ENCODE measurements at regions not wholly inside any gene's neighbourhood (a gene's known extent, or its start where the extent isn't known, plus 50 kb on each side); places are given as distances from the start of the nearest gene placed in this dataset.

DNA sequence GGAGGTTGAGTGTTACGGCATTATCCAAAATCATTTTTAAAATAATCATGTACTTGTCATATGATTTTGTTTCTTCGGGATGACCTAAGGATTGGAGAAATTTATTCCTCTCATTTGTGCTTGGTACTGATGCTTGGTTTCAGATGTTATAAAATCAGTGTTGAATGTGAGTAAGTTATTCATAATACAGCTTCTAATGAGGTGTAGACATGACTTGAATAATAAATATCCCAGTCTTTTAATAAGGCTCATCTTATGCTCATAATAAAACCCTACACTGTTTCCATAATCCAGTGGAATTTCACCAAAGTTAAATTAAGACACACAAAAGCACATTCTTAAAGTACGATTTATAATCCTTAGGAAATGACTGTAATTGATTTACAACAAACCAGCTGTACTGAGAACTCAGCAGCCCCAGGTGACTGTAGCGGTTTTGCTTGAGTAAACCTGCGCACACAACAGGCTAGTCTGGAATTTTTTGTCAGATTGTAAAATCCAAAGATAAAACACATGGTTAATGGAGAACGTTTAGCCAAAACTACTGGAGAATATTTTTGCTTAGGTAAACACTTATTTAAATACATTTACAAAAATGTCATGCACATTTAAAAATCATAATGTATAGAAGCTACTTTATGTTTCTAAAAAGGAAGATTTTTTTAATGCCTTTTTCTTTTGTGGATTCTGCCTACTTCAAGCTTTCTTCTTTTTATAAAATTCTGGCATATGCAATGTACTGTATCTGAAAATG is 609.8 kb upstream of the GRAMD2B start:
- DNase-seq = no peak
- Histone ChIP-seq H3K4me1 (no peaks in the 10 kb centered on the region), H3K4me3 (no peak overlapping the region), H3K36me3 (no peaks in the 10 kb centered on the region), H3K9me3 (replicated peaks) (no peaks in the 10 kb centered on the region), H3K27me3 (ENCODE audit: low read depth) (no peaks in the 10 kb centered on the region), H3K27ac (replicated peaks) (no peak overlapping the region)
- TF ChIP-seq, protein P1, sequence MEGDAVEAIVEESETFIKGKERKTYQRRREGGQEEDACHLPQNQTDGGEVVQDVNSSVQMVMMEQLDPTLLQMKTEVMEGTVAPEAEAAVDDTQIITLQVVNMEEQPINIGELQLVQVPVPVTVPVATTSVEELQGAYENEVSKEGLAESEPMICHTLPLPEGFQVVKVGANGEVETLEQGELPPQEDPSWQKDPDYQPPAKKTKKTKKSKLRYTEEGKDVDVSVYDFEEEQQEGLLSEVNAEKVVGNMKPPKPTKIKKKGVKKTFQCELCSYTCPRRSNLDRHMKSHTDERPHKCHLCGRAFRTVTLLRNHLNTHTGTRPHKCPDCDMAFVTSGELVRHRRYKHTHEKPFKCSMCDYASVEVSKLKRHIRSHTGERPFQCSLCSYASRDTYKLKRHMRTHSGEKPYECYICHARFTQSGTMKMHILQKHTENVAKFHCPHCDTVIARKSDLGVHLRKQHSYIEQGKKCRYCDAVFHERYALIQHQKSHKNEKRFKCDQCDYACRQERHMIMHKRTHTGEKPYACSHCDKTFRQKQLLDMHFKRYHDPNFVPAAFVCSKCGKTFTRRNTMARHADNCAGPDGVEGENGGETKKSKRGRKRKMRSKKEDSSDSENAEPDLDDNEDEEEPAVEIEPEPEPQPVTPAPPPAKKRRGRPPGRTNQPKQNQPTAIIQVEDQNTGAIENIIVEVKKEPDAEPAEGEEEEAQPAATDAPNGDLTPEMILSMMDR (IDR thresholded peaks at IDR 0.05; ENCODE audit: borderline replicate concordance) = no peak
- intact Hi-C loops (cut with micrococcal nuclease) = no loop called here

GRCh38 chr5:125814119-125814518 is 609.1 kb upstream of the GRAMD2B start:
- Histone ChIP-seq H3K27me3 (ENCODE audit: low read depth) (no peaks in the 10 kb centered on the region), H3K4me1 (no peaks in the 10 kb centered on the region), H3K9me3 (replicated peaks) (no peaks in the 10 kb centered on the region), H3K4me3 (no peak overlapping the region), H3K27ac (replicated peaks) (no peak overlapping the region), H3K36me3 (no peaks in the 10 kb centered on the region)
- intact Hi-C loops (cut with micrococcal nuclease) = no loop called here
- DNase-seq = no peak
- TF ChIP-seq, protein P1 (IDR thresholded peaks at IDR 0.05; ENCODE audit: borderline replicate concordance) = no peak

GRCh38 chr5:125823572-125823971 is 599.6 kb upstream of the GRAMD2B start:
- DNase-seq = no peak
- H3K36me3 ChIP-seq = no peaks in the 10 kb centered on the region

DNA sequence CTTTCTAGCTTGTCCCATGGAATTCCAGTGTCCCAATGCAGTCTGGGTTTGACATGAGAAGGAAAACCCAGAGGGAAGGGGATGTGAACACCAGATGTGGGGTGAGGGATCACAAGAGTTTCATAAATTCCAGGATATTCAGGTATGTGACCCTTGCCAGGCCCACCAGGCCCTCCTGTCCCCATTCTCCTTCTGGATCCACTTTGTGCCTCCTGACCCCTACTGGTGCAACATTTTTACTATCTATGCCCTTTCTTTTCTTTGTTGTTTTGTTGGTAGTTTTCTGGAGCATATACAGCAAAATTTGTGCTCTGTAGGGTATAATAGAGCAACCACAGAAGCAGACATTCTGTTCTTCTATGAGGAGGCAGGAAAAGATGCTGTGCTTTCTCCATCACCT is 597.0 kb upstream of the GRAMD2B start:
- Histone ChIP-seq H3K9me3 (replicated peaks) (peaks cover 5% of the 10 kb centered on the region), H3K4me1 (no peaks in the 10 kb centered on the region), H3K27ac (replicated peaks) (no peak overlapping the region), H3K36me3 (no peaks in the 10 kb centered on the region), H3K27me3 (ENCODE audit: low read depth) (no peaks in the 10 kb centered on the region), H3K4me3 (no peak overlapping the region)
- intact Hi-C loops (cut with micrococcal nuclease) = no loop called here
- TF ChIP-seq, protein P1 (IDR thresholded peaks at IDR 0.05; ENCODE audit: borderline replicate concordance) = no peak
- DNase-seq = no peak

More at GRCh38 chr5:125823572-125823971, 599.6 kb upstream of the GRAMD2B start:
- Histone ChIP-seq H3K9me3 (replicated peaks) (no peaks in the 10 kb centered on the region), H3K27me3 (ENCODE audit: low read depth) (no peaks in the 10 kb centered on the region), H3K4me3 (no peak overlapping the region), H3K4me1 (no peaks in the 10 kb centered on the region), H3K27ac (replicated peaks) (no peak overlapping the region)
- intact Hi-C loops (cut with micrococcal nuclease) = no loop called here
- TF ChIP-seq, protein P1 (IDR thresholded peaks at IDR 0.05; ENCODE audit: borderline replicate concordance) = no peak

DNA sequence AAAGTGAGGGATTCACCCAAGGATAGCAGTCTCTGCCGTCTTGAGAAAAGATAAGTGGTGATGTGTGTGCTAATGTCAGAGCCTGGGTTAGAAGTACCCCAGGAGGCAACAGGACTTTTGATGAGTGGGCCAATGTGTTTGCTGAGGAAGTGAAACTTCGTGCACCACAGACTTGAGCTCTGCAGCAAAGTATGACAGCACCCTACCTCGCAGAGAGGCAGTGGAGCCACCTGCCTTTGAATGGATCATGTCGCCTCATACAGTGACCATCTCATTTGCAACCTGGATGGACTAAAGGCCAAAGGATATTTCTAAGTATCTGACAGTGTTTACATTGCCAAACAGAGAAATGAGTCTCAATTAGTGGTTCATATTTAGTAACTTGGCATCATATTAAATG is 593.9 kb upstream of the GRAMD2B start:
- no peaks in the 10 kb centered on the region for H3K36me3 ChIP-seq
- H3K4me1 ChIP-seq = no peaks in the 10 kb centered on the region
- peaks cover 10% of the 10 kb centered on the region for H3K9me3 ChIP-seq (replicated peaks)
- DNase-seq = no peak
- H3K4me3 ChIP-seq = no peak overlapping the region
- TF ChIP-seq, protein P1 (IDR thresholded peaks at IDR 0.05; ENCODE audit: borderline replicate concordance) = no peak
- intact Hi-C loops (cut with micrococcal nuclease) = no loop called here
- no peaks in the 10 kb centered on the region for H3K27me3 ChIP-seq (ENCODE audit: low read depth)
- no peak overlapping the region for H3K27ac ChIP-seq (replicated peaks)

Data from left ventricle myocardium inferior (tissue), 1 donor.